ENCODE measurements at regions not wholly inside any gene's neighbourhood (a gene's known extent, or its start where the extent isn't known, plus 50 kb on each side); places are given as distances from the start of the nearest gene placed in this dataset.

DNA sequence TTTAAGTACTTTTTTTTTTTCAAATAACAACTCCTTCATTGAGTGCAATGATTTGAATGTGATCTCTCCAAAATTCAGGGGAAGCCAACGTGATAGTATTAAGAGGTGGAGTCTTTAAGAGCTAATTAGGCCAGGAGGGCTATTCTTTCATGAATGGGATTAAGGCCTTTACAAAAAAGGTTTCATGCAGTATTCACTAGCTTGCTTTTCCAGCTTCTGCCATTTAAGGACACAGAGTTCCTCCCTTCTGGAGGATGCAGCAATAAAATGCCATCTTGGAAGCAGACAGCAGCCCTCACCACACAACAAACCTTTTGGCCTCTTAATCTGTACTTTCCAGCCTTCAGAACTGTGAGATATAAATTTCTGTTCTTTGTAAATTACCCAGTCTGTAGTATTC lies 586.8 kb upstream of the LMO3 start:
- Histone ChIP-seq H3K36me3 (no peaks in the 10 kb centered on the region), H3K4me1 (ENCODE audit: low read depth) (no peaks in the 10 kb centered on the region), H3K9me3 (ENCODE audit: low read depth) (no peaks in the 10 kb centered on the region)

DNA sequence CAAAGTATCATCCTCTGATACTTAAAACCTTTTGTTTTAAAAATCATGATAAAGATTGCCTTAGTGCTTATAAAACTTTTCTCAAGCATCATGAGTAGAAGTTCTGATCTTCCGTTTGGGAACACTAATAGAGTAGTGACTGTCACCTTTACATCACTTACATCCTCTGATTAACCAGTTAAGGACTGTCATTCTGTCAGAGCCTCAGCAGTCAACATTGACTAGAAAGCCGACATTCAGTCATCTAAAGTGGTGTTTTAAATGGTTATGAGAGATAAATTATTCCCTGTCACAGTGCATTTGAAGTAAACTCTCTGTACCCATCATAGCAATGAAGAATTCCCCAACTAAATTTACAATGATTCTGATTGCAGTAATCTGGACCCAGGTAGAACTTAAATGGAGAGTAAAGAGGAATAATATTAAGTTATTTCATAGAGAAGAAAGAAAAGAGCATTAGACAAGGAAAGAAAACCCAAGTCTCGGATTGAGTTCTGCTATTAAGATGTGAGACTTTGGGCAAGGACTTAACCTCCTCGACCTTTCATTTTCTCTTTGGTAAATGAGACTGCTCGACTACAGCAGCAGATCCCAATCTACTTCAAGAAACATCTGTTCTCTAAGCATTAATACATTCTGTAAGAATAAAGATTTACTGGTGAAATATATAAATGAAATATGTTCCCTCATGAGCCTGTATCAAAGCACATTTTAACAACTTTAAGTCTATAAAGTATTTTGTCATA lies 563.9 kb upstream of the LMO3 start:
- Histone ChIP-seq H3K4me3 (no peak overlapping the region), H3K27ac (no peak overlapping the region), H3K36me3 (no peaks in the 10 kb centered on the region), H3K27me3 (no peaks in the 10 kb centered on the region), H3K9me3 (ENCODE audit: low read depth) (no peaks in the 10 kb centered on the region), H3K4me1 (ENCODE audit: low read depth) (no peaks in the 10 kb centered on the region)
- TF ChIP-seq, protein P1, sequence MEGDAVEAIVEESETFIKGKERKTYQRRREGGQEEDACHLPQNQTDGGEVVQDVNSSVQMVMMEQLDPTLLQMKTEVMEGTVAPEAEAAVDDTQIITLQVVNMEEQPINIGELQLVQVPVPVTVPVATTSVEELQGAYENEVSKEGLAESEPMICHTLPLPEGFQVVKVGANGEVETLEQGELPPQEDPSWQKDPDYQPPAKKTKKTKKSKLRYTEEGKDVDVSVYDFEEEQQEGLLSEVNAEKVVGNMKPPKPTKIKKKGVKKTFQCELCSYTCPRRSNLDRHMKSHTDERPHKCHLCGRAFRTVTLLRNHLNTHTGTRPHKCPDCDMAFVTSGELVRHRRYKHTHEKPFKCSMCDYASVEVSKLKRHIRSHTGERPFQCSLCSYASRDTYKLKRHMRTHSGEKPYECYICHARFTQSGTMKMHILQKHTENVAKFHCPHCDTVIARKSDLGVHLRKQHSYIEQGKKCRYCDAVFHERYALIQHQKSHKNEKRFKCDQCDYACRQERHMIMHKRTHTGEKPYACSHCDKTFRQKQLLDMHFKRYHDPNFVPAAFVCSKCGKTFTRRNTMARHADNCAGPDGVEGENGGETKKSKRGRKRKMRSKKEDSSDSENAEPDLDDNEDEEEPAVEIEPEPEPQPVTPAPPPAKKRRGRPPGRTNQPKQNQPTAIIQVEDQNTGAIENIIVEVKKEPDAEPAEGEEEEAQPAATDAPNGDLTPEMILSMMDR (IDR thresholded peaks at IDR 0.05; ENCODE audit: low read depth, low read length), result no peak
- no peak for DNase-seq (ENCODE audit: low read depth in 1 of 2, low spot score in 1 of 2)

More for the DNA sequence above, 586.8 kb upstream of the LMO3 start:
- Histone ChIP-seq H3K27me3 (no peaks in the 10 kb centered on the region), H3K4me3 (no peak overlapping the region), H3K27ac (no peak overlapping the region)
- DNase-seq (ENCODE audit: low read depth in 1 of 2, low spot score in 1 of 2), result no peak
- TF ChIP-seq, protein P1 (IDR thresholded peaks at IDR 0.05; ENCODE audit: low read depth, low read length), result no peak

DNA sequence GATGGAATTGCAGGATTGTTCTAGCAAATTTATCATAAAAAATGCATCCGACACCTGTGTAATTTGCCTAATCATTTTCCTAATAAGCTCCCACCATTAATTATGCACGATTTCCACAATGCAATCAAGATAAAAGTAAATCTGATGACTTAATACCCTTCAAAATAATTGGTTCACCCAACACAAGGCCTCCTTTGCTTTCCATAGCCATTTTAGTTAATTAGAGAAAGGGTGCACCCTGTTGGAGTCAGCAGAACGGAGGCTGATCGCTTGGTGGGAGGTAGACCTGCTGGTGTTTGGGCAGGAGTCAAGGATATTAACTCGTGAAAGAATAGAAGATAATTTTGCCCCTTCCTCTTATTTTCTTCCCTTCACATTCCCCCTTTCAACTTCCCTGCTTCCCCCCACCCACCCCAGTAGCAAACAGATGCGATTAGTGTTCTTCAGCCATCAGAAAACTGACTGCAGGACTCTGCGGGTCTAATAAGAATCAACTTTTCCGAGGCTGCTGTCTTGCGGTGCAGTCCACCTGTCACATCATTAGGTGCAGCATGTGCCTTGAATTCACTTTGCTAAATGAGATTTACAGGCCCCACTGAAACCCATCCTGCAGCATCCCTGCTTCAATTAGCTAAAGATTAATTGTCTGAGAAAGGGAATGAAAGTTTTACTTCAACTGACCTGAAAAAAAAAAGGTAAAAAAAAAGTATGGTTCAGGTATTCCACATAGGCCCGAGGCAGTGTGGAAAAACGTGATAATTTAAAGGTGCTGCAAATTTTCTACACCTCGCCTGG lies 553.7 kb upstream of the LMO3 start:
- TF ChIP-seq, protein P1 (IDR thresholded peaks at IDR 0.05; ENCODE audit: low read depth, low read length), result no peak

DNA sequence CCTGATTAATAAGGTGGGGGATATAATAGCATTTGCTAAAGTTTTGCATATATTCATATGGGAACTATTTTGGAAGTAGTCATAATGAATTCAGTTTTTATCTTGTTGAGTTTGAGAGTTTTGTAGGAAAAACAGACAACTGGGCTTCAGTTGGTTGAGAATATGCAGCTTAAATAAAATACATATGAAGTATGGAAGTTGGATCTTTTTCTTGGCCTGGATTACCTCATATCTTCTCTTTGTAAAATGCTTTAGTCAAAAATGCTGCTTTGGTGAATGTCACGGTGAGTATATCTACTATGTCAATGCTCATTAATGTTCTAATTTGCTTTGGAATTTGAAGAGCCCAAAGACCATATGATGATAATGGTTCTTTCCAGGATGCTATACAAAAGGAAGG lies 552.2 kb upstream of the LMO3 start:
- no peak overlapping the region for H3K4me3 ChIP-seq
- no peaks in the 10 kb centered on the region for H3K27me3 ChIP-seq
- no peak for DNase-seq (ENCODE audit: low read depth in 1 of 2, low spot score in 1 of 2)
- H3K27ac ChIP-seq, result no peak overlapping the region
- no peaks in the 10 kb centered on the region for H3K9me3 ChIP-seq (ENCODE audit: low read depth)
- no peaks in the 10 kb centered on the region for H3K4me1 ChIP-seq (ENCODE audit: low read depth)
- no peaks in the 10 kb centered on the region for H3K36me3 ChIP-seq
- TF ChIP-seq, protein P1 (IDR thresholded peaks at IDR 0.05; ENCODE audit: low read depth, low read length), result no peak

More for the DNA sequence above, 553.7 kb upstream of the LMO3 start:
- Histone ChIP-seq H3K9me3 (ENCODE audit: low read depth) (no peaks in the 10 kb centered on the region), H3K4me3 (no peak overlapping the region), H3K27me3 (no peaks in the 10 kb centered on the region), H3K4me1 (ENCODE audit: low read depth) (no peaks in the 10 kb centered on the region), H3K36me3 (no peaks in the 10 kb centered on the region), H3K27ac (no peak overlapping the region)
- DNase-seq (ENCODE audit: low read depth in 1 of 2, low spot score in 1 of 2), result no peak

DNA sequence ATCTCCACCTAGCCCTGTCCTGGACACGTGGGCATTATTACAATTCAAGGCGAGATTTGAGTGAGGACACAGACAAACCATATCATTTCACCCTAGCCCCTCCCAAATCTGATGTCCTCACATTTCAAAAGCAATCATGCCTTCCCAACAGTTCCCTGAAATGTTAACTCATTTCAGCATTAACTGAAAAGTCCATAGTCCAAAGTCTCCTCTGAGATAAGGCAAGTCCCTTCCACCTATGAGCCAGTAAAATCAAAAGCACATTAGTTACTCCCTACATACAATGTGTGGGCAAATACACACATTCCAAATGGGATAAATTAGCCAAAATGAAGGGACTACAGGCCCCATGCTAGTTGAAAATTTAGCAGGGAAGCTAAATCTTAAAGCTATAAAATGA lies 546.0 kb upstream of the LMO3 start:
- Histone ChIP-seq H3K27ac (no peak overlapping the region), H3K4me3 (no peak overlapping the region), H3K9me3 (ENCODE audit: low read depth) (no peaks in the 10 kb centered on the region), H3K27me3 (no peaks in the 10 kb centered on the region), H3K4me1 (ENCODE audit: low read depth) (no peaks in the 10 kb centered on the region), H3K36me3 (no peaks in the 10 kb centered on the region)
- DNase-seq (ENCODE audit: low read depth in 1 of 2, low spot score in 1 of 2), result no peak
- TF ChIP-seq, protein P1 (IDR thresholded peaks at IDR 0.05; ENCODE audit: low read depth, low read length), result no peak

Measured in cardiac muscle cell (in vitro differentiated cells and primary cell).